ENCODE measurements at regions not wholly inside any gene's neighbourhood (a gene's known extent, or its start where the extent isn't known, plus 50 kb on each side); places are given as distances from the start of the nearest gene placed in this dataset.

GRCh38 chr5:167629634-167630033 lies 661.8 kb upstream of the WWC1 start:
- no peak for TF ChIP-seq POLR2A (IDR thresholded peaks at IDR 0.05)
- TF ChIP-seq CTCF (IDR thresholded peaks at IDR 0.05), result no peak
